ENCODE measurements at regions not wholly inside any gene's neighbourhood (a gene's known extent, or its start where the extent isn't known, plus 50 kb on each side); places are given as distances from the start of the nearest gene placed in this dataset.

DNA sequence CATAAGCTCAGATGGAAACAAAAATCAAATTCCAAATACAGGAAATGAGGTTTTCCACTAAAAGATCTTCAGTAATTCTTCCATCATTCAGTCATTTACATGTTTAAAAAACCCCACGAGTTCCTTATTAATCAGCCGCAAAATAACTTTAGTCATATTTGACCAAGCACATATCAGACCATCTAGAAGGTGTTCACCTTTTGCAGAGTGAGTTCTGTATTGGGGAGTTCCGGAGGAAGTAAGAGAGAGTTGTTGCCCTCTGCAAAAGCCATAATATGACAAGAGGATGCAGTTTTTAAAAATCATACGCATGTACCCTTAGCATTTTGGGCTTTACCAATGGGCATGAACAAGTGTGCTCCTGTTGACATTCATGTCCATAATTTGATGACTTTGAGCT, 61.6 kb downstream of the CCR1 start:
- Histone ChIP-seq H3K4me3 (ENCODE audit: low read length) (no peak overlapping the region), H3K4me1 (ENCODE audit: control insufficient read depth, insufficient read depth, low read length) (no peaks in the 10 kb centered on the region), H3K27me3 (ENCODE audit: control insufficient read depth, insufficient read depth, low read length) (no peaks in the 10 kb centered on the region), H3K36me3 (ENCODE audit: control insufficient read depth, insufficient read depth, low read length) (no peaks in the 10 kb centered on the region), H3K9ac (ENCODE audit: low read length) (no peak overlapping the region), H3K27ac (ENCODE audit: low read depth, low read length) (no peak overlapping the region)

DNA sequence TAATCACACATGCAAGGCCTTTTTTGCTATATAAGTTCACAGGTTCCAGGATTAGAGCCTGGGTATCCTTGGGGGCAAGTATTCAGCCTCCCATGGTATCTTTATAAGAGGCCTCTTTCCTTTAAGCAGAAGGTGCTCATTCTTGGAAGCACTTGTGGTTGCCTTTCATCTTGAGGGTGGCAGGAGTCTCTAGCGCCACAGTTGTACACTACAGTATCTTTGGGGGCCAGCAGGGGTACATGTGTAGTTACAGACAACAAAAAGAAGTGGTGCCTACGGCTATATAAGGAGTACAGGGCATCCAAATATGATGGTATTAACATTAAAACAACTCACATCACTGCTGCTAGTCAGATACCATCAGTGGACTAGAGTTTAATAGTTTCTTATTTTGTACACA, 62.1 kb downstream of the CCR1 start:
- Histone ChIP-seq H3K4me1 (ENCODE audit: control insufficient read depth, insufficient read depth, low read length) (no peaks in the 10 kb centered on the region), H3K4me3 (ENCODE audit: low read length) (no peak overlapping the region), H3K36me3 (ENCODE audit: control insufficient read depth, insufficient read depth, low read length) (no peaks in the 10 kb centered on the region), H3K27ac (ENCODE audit: low read depth, low read length) (no peak overlapping the region), H3K27me3 (ENCODE audit: control insufficient read depth, insufficient read depth, low read length) (no peaks in the 10 kb centered on the region), H3K9ac (ENCODE audit: low read length) (no peak overlapping the region)

DNA sequence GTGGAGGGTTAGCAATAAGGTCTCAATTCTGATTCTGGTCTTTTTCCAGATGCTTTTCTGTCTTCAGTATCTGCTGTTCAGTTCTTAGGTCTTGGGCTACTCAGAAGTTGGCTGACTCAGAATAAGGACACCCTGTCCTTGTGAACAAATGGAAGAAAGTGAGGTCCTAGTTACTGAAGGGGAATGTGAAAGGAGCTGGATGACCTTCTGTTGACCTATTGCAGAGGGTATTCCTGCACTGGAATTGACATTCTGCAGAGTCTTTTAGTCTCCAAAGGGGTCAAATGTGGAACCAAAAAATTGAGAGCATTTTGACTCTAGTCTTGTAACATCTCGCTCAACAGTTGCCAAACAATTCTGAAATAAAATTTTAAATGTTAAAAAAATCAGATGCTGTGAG, 63.0 kb downstream of the CCR1 start:
- Histone ChIP-seq H3K36me3 (ENCODE audit: control insufficient read depth, insufficient read depth, low read length) (no peaks in the 10 kb centered on the region), H3K4me1 (ENCODE audit: control insufficient read depth, insufficient read depth, low read length) (no peaks in the 10 kb centered on the region), H3K4me3 (ENCODE audit: low read length) (no peak overlapping the region), H3K27ac (ENCODE audit: low read depth, low read length) (no peak overlapping the region), H3K9ac (ENCODE audit: low read length) (no peak overlapping the region), H3K27me3 (ENCODE audit: control insufficient read depth, insufficient read depth, low read length) (no peaks in the 10 kb centered on the region)

- H3K4me1 ChIP-seq (ENCODE audit: control insufficient read depth, insufficient read depth, low read length) = no peaks in the 10 kb centered on the region
- H3K36me3 ChIP-seq (ENCODE audit: control insufficient read depth, insufficient read depth, low read length) = no peaks in the 10 kb centered on the region
- no peak overlapping the region for H3K27ac ChIP-seq (ENCODE audit: low read depth, low read length)
- no peak overlapping the region for H3K4me3 ChIP-seq (ENCODE audit: low read length)
- H3K27me3 ChIP-seq (ENCODE audit: control insufficient read depth, insufficient read depth, low read length) = no peaks in the 10 kb centered on the region
- H3K9ac ChIP-seq (ENCODE audit: low read length) = no peak overlapping the region
Measured at GRCh38 chr3:46143951-46144473, 64.1 kb downstream of the CCR1 start.

DNA sequence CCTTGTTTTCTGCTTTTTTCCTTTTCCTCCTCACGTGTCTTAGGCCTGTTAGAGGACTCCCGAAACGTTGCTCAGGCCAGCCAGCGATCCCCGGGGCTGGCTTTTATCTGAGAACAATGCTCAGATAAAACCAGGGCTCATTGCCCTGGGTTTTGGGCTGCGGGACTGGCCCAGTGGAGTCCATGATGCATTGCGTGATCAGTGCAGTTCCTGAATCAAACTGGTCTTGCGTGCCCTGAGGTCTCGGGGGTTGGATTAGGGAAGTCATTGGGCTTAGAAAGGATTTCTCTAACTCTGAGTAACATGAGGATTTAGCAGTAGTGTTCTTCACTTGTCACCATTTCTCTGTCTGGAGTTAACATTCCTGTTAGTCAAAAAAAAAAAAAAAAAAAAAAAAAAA, 66.3 kb downstream of the CCR1 start:
- Histone ChIP-seq H3K27ac (ENCODE audit: low read depth, low read length) (no peak overlapping the region), H3K27me3 (ENCODE audit: control insufficient read depth, insufficient read depth, low read length) (no peaks in the 10 kb centered on the region), H3K9ac (ENCODE audit: low read length) (no peak overlapping the region), H3K4me1 (ENCODE audit: control insufficient read depth, insufficient read depth, low read length) (no peaks in the 10 kb centered on the region), H3K36me3 (ENCODE audit: control insufficient read depth, insufficient read depth, low read length) (no peaks in the 10 kb centered on the region), H3K4me3 (ENCODE audit: low read length) (no peak overlapping the region)

DNA sequence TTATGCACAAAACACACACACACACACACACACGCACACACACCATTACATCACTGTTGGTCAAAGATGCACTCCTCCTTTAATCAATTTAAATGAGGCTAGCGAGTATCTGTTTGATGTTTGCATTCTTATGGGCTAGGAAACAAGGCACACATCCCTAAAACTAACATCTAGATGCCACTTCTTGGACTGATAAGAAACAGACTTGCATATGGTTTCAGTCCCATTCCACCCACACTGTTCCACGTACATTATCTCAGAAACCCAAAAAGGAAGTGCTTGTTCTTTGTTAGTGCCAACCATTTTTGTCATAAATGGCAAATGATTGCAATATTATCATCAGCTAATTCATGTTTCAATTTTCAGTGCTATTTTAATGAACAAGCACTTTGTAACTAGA, 69.5 kb downstream of the CCR1 start:
- Histone ChIP-seq H3K36me3 (ENCODE audit: control insufficient read depth, insufficient read depth, low read length) (no peaks in the 10 kb centered on the region), H3K4me1 (ENCODE audit: control insufficient read depth, insufficient read depth, low read length) (no peaks in the 10 kb centered on the region), H3K27me3 (ENCODE audit: control insufficient read depth, insufficient read depth, low read length) (no peaks in the 10 kb centered on the region), H3K4me3 (ENCODE audit: low read length) (no peak overlapping the region), H3K9ac (ENCODE audit: low read length) (no peak overlapping the region), H3K27ac (ENCODE audit: low read depth, low read length) (no peak overlapping the region)

GRCh38 chr3:46135475-46135874, 72.6 kb downstream of the CCR1 start:
- no peak overlapping the region for H3K27ac ChIP-seq (ENCODE audit: low read depth, low read length)
- H3K4me3 ChIP-seq (ENCODE audit: low read length) = no peak overlapping the region
- no peaks in the 10 kb centered on the region for H3K27me3 ChIP-seq (ENCODE audit: control insufficient read depth, insufficient read depth, low read length)
- H3K36me3 ChIP-seq (ENCODE audit: control insufficient read depth, insufficient read depth, low read length) = no peaks in the 10 kb centered on the region
- no peak overlapping the region for H3K9ac ChIP-seq (ENCODE audit: low read length)
- no peaks in the 10 kb centered on the region for H3K4me1 ChIP-seq (ENCODE audit: control insufficient read depth, insufficient read depth, low read length)

GRCh38 chr3:46133285-46133684, 74.8 kb downstream of the CCR1 start:
- Histone ChIP-seq H3K4me3 (ENCODE audit: low read length) (no peak overlapping the region), H3K4me1 (ENCODE audit: control insufficient read depth, insufficient read depth, low read length) (no peaks in the 10 kb centered on the region), H3K36me3 (ENCODE audit: control insufficient read depth, insufficient read depth, low read length) (no peaks in the 10 kb centered on the region), H3K27me3 (ENCODE audit: control insufficient read depth, insufficient read depth, low read length) (no peaks in the 10 kb centered on the region), H3K27ac (ENCODE audit: low read depth, low read length) (no peak overlapping the region), H3K9ac (ENCODE audit: low read length) (no peak overlapping the region)

- Histone ChIP-seq H3K9ac (ENCODE audit: low read length) (no peak overlapping the region), H3K27ac (ENCODE audit: low read depth, low read length) (no peak overlapping the region), H3K4me1 (ENCODE audit: control insufficient read depth, insufficient read depth, low read length) (no peaks in the 10 kb centered on the region), H3K36me3 (ENCODE audit: control insufficient read depth, insufficient read depth, low read length) (no peaks in the 10 kb centered on the region), H3K27me3 (ENCODE audit: control insufficient read depth, insufficient read depth, low read length) (no peaks in the 10 kb centered on the region), H3K4me3 (ENCODE audit: low read length) (no peak overlapping the region)
Measured at GRCh38 chr3:46132565-46132964, 75.5 kb downstream of the CCR1 start.

- Histone ChIP-seq H3K4me1 (ENCODE audit: control insufficient read depth, insufficient read depth, low read length) (no peaks in the 10 kb centered on the region), H3K36me3 (ENCODE audit: control insufficient read depth, insufficient read depth, low read length) (no peaks in the 10 kb centered on the region), H3K9ac (ENCODE audit: low read length) (no peak overlapping the region), H3K27ac (ENCODE audit: low read depth, low read length) (no peak overlapping the region), H3K27me3 (ENCODE audit: control insufficient read depth, insufficient read depth, low read length) (no peaks in the 10 kb centered on the region), H3K4me3 (ENCODE audit: low read length) (no peak overlapping the region)
Measured at GRCh38 chr3:46131884-46132450, 76.1 kb downstream of the CCR1 start.

GRCh38 chr3:46130631-46131310, 77.3 kb downstream of the CCR1 start:
- Histone ChIP-seq H3K27ac (ENCODE audit: low read depth, low read length) (no peak overlapping the region), H3K4me3 (ENCODE audit: low read length) (no peak overlapping the region), H3K27me3 (ENCODE audit: control insufficient read depth, insufficient read depth, low read length) (no peaks in the 10 kb centered on the region), H3K4me1 (ENCODE audit: control insufficient read depth, insufficient read depth, low read length) (no peaks in the 10 kb centered on the region), H3K9ac (ENCODE audit: low read length) (no peak overlapping the region), H3K36me3 (ENCODE audit: control insufficient read depth, insufficient read depth, low read length) (no peaks in the 10 kb centered on the region)

- H3K36me3 ChIP-seq (ENCODE audit: control insufficient read depth, insufficient read depth, low read length) = no peaks in the 10 kb centered on the region
- no peaks in the 10 kb centered on the region for H3K4me1 ChIP-seq (ENCODE audit: control insufficient read depth, insufficient read depth, low read length)
- no peaks in the 10 kb centered on the region for H3K27me3 ChIP-seq (ENCODE audit: control insufficient read depth, insufficient read depth, low read length)
- no peak overlapping the region for H3K27ac ChIP-seq (ENCODE audit: low read depth, low read length)
- H3K9ac ChIP-seq (ENCODE audit: low read length) = no peak overlapping the region
- no peak overlapping the region for H3K4me3 ChIP-seq (ENCODE audit: low read length)
Measured at GRCh38 chr3:46129588-46130272, 78.4 kb downstream of the CCR1 start.

GRCh38 chr3:46127503-46127902, 80.6 kb downstream of the CCR1 start:
- H3K36me3 ChIP-seq (ENCODE audit: control insufficient read depth, insufficient read depth, low read length) = no peaks in the 10 kb centered on the region
- H3K27me3 ChIP-seq (ENCODE audit: control insufficient read depth, insufficient read depth, low read length) = no peaks in the 10 kb centered on the region
- no peak overlapping the region for H3K4me3 ChIP-seq (ENCODE audit: low read length)
- H3K9ac ChIP-seq (ENCODE audit: low read length) = no peak overlapping the region
- no peak overlapping the region for H3K27ac ChIP-seq (ENCODE audit: low read depth, low read length)
- no peaks in the 10 kb centered on the region for H3K4me1 ChIP-seq (ENCODE audit: control insufficient read depth, insufficient read depth, low read length)
